ENCODE measurements at regions not wholly inside any gene's neighbourhood (a gene's known extent, or its start where the extent isn't known, plus 50 kb on each side); places are given as distances from the start of the nearest gene placed in this dataset.
"Not testable (repeated sequence)": the region's sequence is repeated elsewhere in the genome, so short reads cannot be mapped to it uniquely, and the experiment has no call there.

DNA sequence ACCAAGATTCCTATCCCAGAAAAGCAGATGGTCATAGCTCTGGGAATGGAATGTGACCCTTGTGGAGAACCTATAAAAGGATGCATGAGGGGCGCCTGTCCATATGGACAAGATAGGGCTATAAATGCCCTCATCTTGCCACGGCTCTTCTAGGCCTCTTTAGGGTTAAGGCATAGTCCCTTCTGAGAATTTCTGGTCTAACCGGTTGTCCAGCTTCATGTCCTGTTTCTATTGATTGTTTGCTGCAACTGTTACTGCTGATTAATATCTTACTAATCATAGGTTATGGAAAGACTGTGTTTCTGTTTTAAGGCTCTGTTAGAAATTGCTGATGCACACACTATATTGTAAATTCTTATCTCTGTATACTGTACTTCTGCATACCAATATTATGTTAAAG, 462.6 kb upstream of the FSIP2 start:
- DNase-seq; H3K27ac Mint-ChIP-seq; H3K4me1 Mint-ChIP-seq (ENCODE audit: low read depth); ATAC-seq; H3K27me3 Mint-ChIP-seq (ENCODE audit: low read depth); H3K4me3 Mint-ChIP-seq; H3K9me3 Mint-ChIP-seq (ENCODE audit: insufficient read depth); CTCF ChIA-PET; POLR2A ChIA-PET; H3K36me3 Mint-ChIP-seq (ENCODE audit: low read depth): not testable (repeated sequence)

DNA sequence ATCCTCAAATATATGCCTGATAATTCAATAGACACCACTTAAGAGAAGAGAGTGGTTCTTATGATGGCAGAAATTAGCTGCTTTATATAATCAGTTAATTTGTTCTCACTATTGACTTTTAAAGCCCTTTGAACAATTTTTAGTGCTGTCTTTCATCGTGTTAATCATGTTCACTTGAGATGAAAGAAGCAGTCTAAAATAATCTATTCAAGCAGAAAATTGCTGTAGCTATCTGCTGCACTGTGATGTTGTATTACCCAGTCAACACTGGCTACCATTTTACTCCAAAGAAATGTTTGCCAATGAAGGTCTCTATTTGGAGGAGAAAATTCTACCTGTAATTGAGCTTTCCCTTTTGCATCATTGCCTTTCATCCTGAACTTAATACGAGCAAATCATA, 459.8 kb upstream of the FSIP2 start:
- no peak overlapping the region for H3K27ac Mint-ChIP-seq
- no peaks in the 10 kb centered on the region for H3K36me3 Mint-ChIP-seq (ENCODE audit: low read depth)
- DNase-seq, result no peak
- no peaks in the 10 kb centered on the region for H3K4me1 Mint-ChIP-seq (ENCODE audit: low read depth)
- H3K27me3 Mint-ChIP-seq (ENCODE audit: low read depth), result no peaks in the 10 kb centered on the region
- H3K4me3 Mint-ChIP-seq, result no peak overlapping the region
- CTCF ChIA-PET, result no interaction called here
- ATAC-seq, result no peak
- no peaks in the 10 kb centered on the region for H3K9me3 Mint-ChIP-seq (ENCODE audit: insufficient read depth)
- POLR2A ChIA-PET, result no interaction called here

DNA sequence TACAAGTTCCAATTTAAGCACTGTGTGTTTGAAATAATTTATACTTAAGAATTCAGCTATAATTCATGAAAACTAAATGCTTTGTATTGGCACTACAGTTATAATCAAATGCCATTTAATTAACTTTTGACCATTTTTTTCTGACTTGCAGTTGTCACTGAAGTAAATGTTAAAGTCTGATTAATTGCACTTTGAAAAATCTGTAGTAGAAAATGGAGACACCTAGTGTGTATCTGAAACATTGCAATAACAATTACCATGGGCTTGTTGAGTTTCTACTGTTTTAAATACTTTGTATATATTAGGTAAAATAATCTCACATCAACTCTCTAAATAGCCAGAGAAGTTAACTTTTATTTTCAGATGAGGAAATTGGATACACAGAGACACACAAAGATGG, 458.6 kb upstream of the FSIP2 start:
- no peaks in the 10 kb centered on the region for H3K9me3 Mint-ChIP-seq (ENCODE audit: insufficient read depth)
- H3K36me3 Mint-ChIP-seq (ENCODE audit: low read depth), result no peaks in the 10 kb centered on the region
- ChIA-PET CTCF (no interaction called here), POLR2A (no interaction called here)
- ATAC-seq, result no peak
- H3K27me3 Mint-ChIP-seq (ENCODE audit: low read depth), result no peaks in the 10 kb centered on the region
- no peaks in the 10 kb centered on the region for H3K4me1 Mint-ChIP-seq (ENCODE audit: low read depth)
- no peak for DNase-seq
- no peak overlapping the region for H3K27ac Mint-ChIP-seq
- H3K4me3 Mint-ChIP-seq, result no peak overlapping the region

DNA sequence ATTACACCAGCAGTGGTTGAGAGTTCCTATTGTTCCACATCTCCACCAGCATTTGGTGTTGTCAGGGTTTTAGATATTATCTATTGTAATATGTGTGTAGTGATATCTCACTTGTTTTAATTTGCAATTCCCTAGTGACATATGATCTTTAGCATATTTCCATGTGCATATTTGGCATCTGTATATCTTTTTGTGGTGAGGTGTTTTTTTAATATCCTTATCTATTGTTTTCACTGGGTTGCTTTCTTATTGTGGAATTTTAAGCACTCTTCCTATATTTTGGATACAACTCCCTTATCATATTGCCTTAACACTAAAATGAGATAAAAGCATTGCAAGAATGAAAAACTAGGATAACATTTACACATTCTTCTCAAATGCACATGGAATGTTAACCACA, 453.9 kb upstream of the FSIP2 start:
- no peaks in the 10 kb centered on the region for H3K4me1 Mint-ChIP-seq (ENCODE audit: low read depth)
- no peak overlapping the region for H3K4me3 Mint-ChIP-seq
- H3K27ac Mint-ChIP-seq, result no peak overlapping the region
- ATAC-seq (no peak), DNase-seq (no peak)
- H3K36me3 Mint-ChIP-seq (ENCODE audit: low read depth), result no peaks in the 10 kb centered on the region
- H3K27me3 Mint-ChIP-seq (ENCODE audit: low read depth), result no peaks in the 10 kb centered on the region
- no peaks in the 10 kb centered on the region for H3K9me3 Mint-ChIP-seq (ENCODE audit: insufficient read depth)
- CTCF ChIA-PET, result no interaction called here
- POLR2A ChIA-PET, result no interaction called here

- DNase-seq; H3K4me1 Mint-ChIP-seq (ENCODE audit: low read depth); POLR2A ChIA-PET; H3K36me3 Mint-ChIP-seq (ENCODE audit: low read depth); H3K27me3 Mint-ChIP-seq (ENCODE audit: low read depth); H3K4me3 Mint-ChIP-seq; H3K9me3 Mint-ChIP-seq (ENCODE audit: insufficient read depth); ATAC-seq; H3K27ac Mint-ChIP-seq: not testable (repeated sequence)
- CTCF ChIA-PET, result interaction anchor here (1.0 kb wide), 1 partner anchor 448 kb away, joined by 3 read pairs; the partner anchor contains the start of gene FSIP2
These were observed 448.6 kb upstream of the FSIP2 start for GRCh38 chr2:185290012-185290411.

DNA sequence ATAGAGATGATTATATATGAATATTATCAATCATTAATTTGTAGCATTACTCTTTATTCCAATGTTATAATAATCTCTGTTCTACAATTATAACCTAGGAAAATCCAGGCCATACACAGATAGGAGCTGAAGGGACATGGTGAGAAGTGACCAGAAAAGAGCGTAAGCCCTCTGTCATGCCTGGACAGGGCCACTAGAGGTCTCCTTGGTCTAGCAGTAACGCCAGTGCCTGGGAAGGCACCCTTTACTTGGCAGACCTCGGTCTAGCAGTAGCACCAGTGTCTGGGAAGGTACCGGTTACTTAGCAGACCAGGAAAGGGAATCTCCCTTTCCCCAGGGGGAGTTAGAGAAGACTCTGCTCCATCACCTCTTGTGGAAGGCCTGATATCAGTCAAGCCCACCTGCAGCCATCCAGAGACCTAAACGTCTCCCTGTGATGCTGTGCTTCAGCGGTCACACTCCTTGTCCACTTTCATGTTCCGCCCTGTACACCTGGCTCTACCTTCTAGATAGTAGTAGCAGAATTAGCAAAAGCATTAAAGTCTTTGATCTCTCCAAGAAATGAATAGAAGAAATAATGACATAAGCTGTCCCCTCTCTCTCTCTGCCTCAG, 447.5 kb upstream of the FSIP2 start:
- H3K27ac Mint-ChIP-seq, result no peak overlapping the region
- ATAC-seq, result no peak
- CTCF ChIA-PET, result interaction anchor here (0.7 kb wide), 1 partner anchor 447 kb away, joined by 3 read pairs; no protein-coding TSS in a partner anchor
- H3K4me1 Mint-ChIP-seq (ENCODE audit: low read depth), result no peaks in the 10 kb centered on the region
- no peaks in the 10 kb centered on the region for H3K9me3 Mint-ChIP-seq (ENCODE audit: insufficient read depth)
- H3K36me3 Mint-ChIP-seq (ENCODE audit: low read depth), result no peaks in the 10 kb centered on the region
- peak; percentile 26 for DNase-seq
- POLR2A ChIA-PET, result no interaction called here
- H3K4me3 Mint-ChIP-seq, result no peak overlapping the region
- H3K27me3 Mint-ChIP-seq (ENCODE audit: low read depth), result no peaks in the 10 kb centered on the region

GRCh38 chr2:185299867-185300266, 438.7 kb upstream of the FSIP2 start:
- CTCF ChIA-PET, result no interaction called here
- POLR2A ChIA-PET, result no interaction called here
- no peak for DNase-seq
- ATAC-seq, result no peak
- Mint-ChIP-seq H3K27me3 (ENCODE audit: low read depth) (no peaks in the 10 kb centered on the region), H3K9me3 (ENCODE audit: insufficient read depth) (no peaks in the 10 kb centered on the region), H3K4me1 (ENCODE audit: low read depth) (no peaks in the 10 kb centered on the region), H3K4me3 (no peak overlapping the region), H3K27ac (no peak overlapping the region), H3K36me3 (ENCODE audit: low read depth) (no peaks in the 10 kb centered on the region)

DNA sequence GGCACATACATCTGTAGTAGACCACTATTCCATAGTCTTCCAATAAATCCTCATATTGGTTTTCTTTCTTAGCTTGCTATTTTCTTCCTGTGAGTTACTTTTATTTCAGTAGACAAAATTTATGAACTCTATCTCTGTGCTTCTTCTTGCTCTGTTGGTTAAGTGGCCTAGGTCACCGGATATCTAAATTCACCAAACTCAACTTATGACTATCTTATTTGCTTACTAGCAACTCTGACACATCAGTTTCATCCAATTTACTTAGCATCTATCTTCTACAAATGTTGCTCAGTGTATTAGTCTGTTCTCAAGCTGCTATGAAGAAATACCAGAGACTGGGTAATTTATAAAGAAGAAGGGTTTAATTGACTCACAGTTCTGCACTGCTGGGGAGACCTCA, 432.5 kb upstream of the FSIP2 start:
- CTCF ChIA-PET, result no interaction called here
- ATAC-seq, result no peak
- POLR2A ChIA-PET, result no interaction called here
- H3K27ac Mint-ChIP-seq, result no peak overlapping the region
- no peak for DNase-seq
- H3K9me3 Mint-ChIP-seq (ENCODE audit: insufficient read depth), result no peaks in the 10 kb centered on the region
- no peaks in the 10 kb centered on the region for H3K27me3 Mint-ChIP-seq (ENCODE audit: low read depth)
- no peaks in the 10 kb centered on the region for H3K36me3 Mint-ChIP-seq (ENCODE audit: low read depth)
- H3K4me3 Mint-ChIP-seq, result no peak overlapping the region
- no peaks in the 10 kb centered on the region for H3K4me1 Mint-ChIP-seq (ENCODE audit: low read depth)

DNA sequence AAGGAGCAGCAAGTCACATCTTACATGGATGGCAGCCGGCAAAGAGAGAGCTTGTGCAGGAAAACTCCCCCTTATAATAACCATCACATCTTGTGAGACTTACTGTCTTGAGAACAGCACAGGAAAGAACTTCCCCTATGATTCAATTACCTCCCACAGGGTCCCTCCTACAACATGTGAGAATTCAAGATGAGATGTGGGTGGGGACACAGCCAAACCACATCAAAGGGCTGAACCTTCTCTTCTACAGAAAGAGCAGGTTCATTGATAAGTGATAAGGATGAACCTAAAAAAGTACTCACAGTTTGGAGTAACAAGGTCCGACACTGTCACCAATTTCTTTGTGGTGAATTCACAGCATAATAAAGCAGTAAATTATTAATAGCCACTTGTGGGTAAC, 422.2 kb upstream of the FSIP2 start:
- CTCF ChIA-PET, result no interaction called here
- H3K36me3 Mint-ChIP-seq (ENCODE audit: low read depth), result no peaks in the 10 kb centered on the region
- POLR2A ChIA-PET, result no interaction called here
- no peak overlapping the region for H3K27ac Mint-ChIP-seq
- ATAC-seq (no peak), DNase-seq (no peak)
- H3K27me3 Mint-ChIP-seq (ENCODE audit: low read depth), result no peaks in the 10 kb centered on the region
- H3K9me3 Mint-ChIP-seq (ENCODE audit: insufficient read depth), result no peaks in the 10 kb centered on the region
- H3K4me1 Mint-ChIP-seq (ENCODE audit: low read depth), result no peaks in the 10 kb centered on the region
- no peak overlapping the region for H3K4me3 Mint-ChIP-seq

- Mint-ChIP-seq H3K4me3 (no peak overlapping the region), H3K27ac (no peak overlapping the region), H3K9me3 (ENCODE audit: insufficient read depth) (no peaks in the 10 kb centered on the region), H3K36me3 (ENCODE audit: low read depth) (no peaks in the 10 kb centered on the region), H3K27me3 (ENCODE audit: low read depth) (no peaks in the 10 kb centered on the region), H3K4me1 (ENCODE audit: low read depth) (no peaks in the 10 kb centered on the region)
- CTCF ChIA-PET, result no interaction called here
- POLR2A ChIA-PET, result no interaction called here
- no peak for ATAC-seq
- no peak for DNase-seq
These were observed 420.3 kb upstream of the FSIP2 start for GRCh38 chr2:185318271-185318724.

- H3K27ac Mint-ChIP-seq, result no peak overlapping the region
- H3K27me3 Mint-ChIP-seq (ENCODE audit: low read depth), result no peaks in the 10 kb centered on the region
- no peaks in the 10 kb centered on the region for H3K36me3 Mint-ChIP-seq (ENCODE audit: low read depth)
- DNase-seq (no peak), ATAC-seq (no peak)
- POLR2A ChIA-PET, result no interaction called here
- CTCF ChIA-PET, result no interaction called here
- H3K4me1 Mint-ChIP-seq (ENCODE audit: low read depth), result no peaks in the 10 kb centered on the region
- H3K4me3 Mint-ChIP-seq, result no peak overlapping the region
- peaks cover 7% of the 10 kb centered on the region for H3K9me3 Mint-ChIP-seq (ENCODE audit: insufficient read depth)
These were observed 402.7 kb upstream of the FSIP2 start for GRCh38 chr2:185335879-185336278.

- Mint-ChIP-seq H3K4me3 (no peak overlapping the region), H3K27ac (no peak overlapping the region), H3K4me1 (ENCODE audit: low read depth) (no peaks in the 10 kb centered on the region), H3K36me3 (ENCODE audit: low read depth) (no peaks in the 10 kb centered on the region), H3K9me3 (ENCODE audit: insufficient read depth) (peaks cover 8% of the 10 kb centered on the region), H3K27me3 (ENCODE audit: low read depth) (no peaks in the 10 kb centered on the region)
- DNase-seq (no peak), ATAC-seq (no peak)
- CTCF ChIA-PET, result no interaction called here
- POLR2A ChIA-PET, result no interaction called here
These were observed 401.6 kb upstream of the FSIP2 start for GRCh38 chr2:185337033-185337432.

GRCh38 chr2:185338104-185338503, 400.5 kb upstream of the FSIP2 start:
- Mint-ChIP-seq H3K9me3 (ENCODE audit: insufficient read depth) (peaks cover 8% of the 10 kb centered on the region), H3K36me3 (ENCODE audit: low read depth) (no peaks in the 10 kb centered on the region), H3K4me1 (ENCODE audit: low read depth) (no peaks in the 10 kb centered on the region), H3K27ac (no peak overlapping the region), H3K4me3 (no peak overlapping the region), H3K27me3 (ENCODE audit: low read depth) (no peaks in the 10 kb centered on the region)
- POLR2A ChIA-PET, result no interaction called here
- no peak for DNase-seq
- no peak for ATAC-seq
- CTCF ChIA-PET, result no interaction called here
